Stimulated activated CD4-positive, alpha-beta T cell treated with anti-CD3 and anti-CD28 coated beads, Interleukin-1b, Interleukin-23, amount 100 ng/mL, for 48 hours (primary cell): ENCODE measurements at regions not wholly inside any gene's neighbourhood (a gene's known extent, or its start where the extent isn't known, plus 50 kb on each side); places are given as distances from the start of the nearest gene placed in this dataset.

Experiments
- DNase-seq: peaks from one replicate; pipeline ENCODE4 v3.0.0-alpha.2; 2020

DNA sequence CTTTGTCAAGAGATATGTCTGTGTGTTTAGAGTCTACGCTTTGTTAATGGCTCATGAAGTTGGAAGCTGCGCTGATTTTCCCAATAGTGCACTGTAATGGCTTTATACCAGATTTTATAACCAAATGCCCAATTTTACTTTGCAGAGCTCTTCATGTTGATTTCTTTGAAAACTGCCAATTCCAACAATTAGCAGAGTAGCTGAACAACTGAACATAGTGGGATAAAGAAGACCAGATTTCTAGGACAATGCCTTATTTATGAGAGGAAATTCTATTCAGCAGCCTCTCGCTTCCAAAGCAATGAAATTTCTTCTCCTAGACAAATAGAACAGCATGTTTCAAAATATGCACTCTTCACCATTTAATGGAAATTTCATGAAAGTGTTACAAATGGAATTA is 66.9 kb upstream of the PROK2 start:
- no peak for DNase-seq

DNA sequence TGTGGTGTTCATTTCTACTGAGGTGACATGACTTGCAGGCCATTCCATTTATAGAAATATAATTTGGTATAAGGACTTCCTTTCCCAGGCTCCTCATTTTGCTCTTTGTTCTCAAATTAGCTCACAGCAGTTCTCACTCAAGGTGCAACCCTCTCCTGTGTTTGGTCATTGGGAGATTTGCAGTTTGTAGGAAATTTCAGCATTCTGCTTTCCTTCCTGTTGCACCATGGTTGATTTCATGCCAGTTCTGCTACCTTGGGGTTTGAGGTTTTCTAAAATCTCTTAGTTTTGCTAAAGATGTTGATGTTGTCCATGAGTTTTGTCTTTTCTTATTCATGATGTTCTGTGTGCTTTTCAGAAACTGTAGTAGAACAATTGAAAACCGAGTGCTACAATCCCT is 65.7 kb upstream of the PROK2 start:
- DNase-seq: no peak

DNA sequence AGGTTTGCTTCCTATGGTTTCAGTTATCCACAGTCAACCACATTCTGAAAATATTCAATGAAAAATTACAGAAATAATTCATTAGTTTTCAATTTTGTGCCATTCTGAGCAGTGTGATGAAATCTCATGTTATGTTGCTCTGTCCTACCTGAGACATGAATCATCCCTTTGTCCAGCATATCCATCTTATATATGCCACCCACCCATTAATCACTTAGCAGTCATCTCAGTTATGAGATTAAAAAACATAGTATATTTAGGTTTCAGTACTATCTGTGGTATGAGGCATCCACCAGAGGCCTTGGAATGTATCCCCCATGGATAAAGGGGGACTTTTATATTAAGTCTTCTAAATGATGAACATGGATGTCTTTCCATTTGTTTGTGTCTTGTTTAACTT is 64.7 kb upstream of the PROK2 start:
- DNase-seq: no peak

DNA sequence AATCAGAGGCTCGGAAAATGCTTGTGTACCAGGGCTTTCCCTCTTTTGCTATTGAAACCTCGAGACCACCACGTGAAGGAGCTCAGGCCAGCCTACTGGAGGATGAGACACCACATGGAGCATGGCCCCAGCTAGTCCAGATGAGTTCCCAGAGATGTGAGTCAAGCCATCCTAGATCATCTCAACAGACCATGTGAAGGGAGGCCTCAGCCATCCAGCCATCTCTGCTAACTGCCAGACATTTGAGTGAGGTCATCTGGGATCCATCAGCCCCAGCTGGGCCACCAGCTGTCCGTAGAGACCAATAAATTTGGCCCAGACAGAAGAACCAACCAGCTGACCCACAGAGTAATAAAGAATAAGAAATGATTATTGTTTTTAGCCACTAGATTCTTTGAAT is 62.8 kb upstream of the PROK2 start:
- DNase-seq: no peak

DNA sequence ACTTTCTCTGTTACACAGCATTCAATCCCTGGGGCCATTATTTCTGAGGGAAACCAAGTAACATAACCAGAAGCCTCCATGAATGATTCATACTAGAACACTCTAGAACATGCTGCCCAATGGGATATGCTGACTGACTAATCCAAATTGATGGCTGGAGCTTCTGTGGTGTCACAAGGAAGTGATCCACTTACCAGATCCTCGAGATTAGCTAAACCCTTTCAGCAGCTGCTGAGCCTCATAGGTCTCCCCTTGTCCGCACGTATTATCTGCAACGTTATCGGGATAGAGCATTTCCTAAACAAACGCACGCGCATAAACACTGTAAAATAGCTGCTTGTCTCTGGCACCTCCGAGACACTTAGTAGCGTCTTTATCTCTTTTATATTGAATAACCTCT is 61.2 kb upstream of the PROK2 start:
- DNase-seq: no peak

DNA sequence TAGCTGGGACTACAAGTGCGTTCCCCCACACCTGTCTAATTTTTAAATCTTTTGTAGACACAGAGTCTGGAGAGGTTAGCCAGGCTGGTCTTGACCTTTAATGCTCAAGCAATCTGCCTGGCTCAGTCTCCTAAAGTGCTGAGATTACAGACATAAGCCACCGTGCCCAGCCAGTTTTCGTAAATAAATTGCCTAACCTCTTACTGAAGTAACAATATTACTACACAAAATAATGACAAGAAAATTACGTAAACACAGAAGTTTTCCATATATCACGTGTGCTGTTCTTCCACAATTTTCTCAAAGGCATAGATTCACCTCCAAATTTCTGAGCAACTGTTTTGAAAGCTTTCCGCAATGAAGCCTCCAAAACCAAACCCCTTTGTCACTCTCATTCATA is 58.1 kb upstream of the PROK2 start:
- no peak for DNase-seq

DNA sequence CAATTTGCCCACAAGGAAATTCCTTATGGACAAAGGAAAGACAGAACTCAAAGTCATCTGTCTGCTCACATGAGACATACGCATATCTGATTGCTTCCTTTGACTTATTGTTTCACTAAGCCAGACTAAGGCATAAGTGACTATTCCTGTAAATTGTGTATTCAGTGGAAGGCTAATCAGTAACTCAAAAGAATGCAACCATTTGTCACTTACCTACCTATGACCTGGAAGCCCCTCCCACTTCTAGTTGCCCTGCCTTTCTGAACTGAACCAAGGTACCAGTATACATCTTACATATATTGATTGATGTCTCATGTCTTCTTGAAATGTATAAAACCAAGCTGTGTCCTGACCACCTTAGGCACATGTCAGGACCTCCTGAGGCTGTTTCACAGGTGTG is 53.5 kb upstream of the PROK2 start:
- no peak for DNase-seq
